AG09319 (cell line): ENCODE measurements at regions not wholly inside any gene's neighbourhood (a gene's known extent, or its start where the extent isn't known, plus 50 kb on each side); places are given as distances from the start of the nearest gene placed in this dataset.

Source experiments
- DNase-seq: peaks from one replicate; pipeline ENCODE4 v3.0.0-alpha.2; 2010; ENCODE audit warnings: low read depth; ENCODE audit errors: extremely low read depth
- TF ChIP-seq, protein P1 (sequence below): IDR thresholded peaks from 2 replicates; pipeline ENCODE4 v1.5.1; 2011; ENCODE audit warnings: low read depth, mild to moderate bottlenecking, inconsistent platforms, low read length, moderate library complexity

DNA sequence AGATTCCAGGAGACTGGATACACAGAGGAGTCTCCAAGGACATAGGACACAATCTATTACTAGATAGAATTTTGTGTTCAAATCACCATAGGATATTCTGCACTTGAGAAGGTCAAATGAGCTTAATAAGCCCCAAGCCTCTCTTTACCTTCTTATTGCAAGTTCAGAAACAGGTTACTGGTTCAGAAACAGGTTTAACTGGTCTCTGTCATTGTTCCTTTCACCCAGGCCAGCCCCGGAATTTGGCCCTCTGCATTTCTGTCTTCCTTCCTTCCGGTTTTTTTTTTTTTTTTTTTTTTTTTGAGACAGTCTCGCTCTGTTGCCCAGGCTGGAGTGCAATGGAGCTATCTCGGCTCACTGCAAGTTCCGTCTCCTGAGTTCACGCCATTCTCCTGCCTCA, 700.2 kb downstream of the EPHA4 start:
- DNase-seq = no peak
- TF ChIP-seq, protein P1, sequence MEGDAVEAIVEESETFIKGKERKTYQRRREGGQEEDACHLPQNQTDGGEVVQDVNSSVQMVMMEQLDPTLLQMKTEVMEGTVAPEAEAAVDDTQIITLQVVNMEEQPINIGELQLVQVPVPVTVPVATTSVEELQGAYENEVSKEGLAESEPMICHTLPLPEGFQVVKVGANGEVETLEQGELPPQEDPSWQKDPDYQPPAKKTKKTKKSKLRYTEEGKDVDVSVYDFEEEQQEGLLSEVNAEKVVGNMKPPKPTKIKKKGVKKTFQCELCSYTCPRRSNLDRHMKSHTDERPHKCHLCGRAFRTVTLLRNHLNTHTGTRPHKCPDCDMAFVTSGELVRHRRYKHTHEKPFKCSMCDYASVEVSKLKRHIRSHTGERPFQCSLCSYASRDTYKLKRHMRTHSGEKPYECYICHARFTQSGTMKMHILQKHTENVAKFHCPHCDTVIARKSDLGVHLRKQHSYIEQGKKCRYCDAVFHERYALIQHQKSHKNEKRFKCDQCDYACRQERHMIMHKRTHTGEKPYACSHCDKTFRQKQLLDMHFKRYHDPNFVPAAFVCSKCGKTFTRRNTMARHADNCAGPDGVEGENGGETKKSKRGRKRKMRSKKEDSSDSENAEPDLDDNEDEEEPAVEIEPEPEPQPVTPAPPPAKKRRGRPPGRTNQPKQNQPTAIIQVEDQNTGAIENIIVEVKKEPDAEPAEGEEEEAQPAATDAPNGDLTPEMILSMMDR = no peak

DNA sequence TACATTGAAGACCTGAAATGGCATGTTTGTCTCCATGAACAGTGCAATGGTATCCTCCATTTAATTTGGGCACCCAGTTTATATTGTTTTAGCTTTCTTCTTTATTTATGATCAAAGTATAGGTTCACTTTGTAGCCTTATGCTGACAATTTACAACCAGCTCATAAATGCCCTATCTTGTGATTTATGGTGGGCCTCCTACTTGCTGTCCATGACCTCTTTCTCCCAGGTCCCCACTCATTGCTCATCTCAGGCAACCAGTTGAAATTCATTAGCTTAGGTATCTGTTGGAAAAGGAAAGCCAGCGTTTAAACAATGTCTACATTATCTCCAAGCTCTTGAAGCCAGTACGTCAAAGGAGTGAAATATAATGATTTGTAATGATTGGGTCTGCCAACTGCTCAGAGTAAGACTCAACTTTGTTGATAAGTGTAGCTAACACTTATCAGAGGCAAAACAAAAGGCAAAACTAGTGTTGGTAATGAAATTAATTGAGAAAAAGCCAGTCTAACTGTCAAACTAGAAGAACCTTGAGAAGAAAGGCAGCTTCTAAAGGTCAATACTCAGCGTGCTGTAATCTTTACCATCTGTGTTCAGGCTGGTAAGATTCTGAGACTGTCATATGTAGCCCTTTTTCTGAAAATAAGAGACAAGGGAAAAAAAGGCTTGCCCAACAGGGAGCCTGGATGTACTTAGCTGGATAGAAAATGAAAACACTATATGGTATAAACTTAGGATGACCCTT, 695.9 kb downstream of the EPHA4 start:
- TF ChIP-seq, protein P1 = no peak
- no peak for DNase-seq

DNA sequence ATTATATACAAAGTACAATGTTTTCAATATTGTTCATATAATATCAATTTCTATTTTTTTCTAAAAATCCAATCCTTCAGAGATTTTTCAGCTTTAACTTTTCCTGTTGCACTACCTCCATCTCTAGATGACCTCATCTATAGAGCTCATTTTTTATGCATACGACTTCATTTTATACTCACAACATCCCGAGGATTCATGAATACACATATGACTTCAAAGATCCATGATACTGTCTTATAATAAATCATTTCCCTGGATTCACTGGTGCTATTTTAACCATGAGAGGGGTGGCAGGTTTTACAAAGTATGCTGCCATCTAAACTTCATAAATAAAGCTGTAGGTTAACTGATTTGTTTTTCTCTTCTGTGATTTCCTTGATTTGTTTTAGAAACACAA, 694.6 kb downstream of the EPHA4 start:
- TF ChIP-seq, protein P1 = no peak
- no peak for DNase-seq

DNA sequence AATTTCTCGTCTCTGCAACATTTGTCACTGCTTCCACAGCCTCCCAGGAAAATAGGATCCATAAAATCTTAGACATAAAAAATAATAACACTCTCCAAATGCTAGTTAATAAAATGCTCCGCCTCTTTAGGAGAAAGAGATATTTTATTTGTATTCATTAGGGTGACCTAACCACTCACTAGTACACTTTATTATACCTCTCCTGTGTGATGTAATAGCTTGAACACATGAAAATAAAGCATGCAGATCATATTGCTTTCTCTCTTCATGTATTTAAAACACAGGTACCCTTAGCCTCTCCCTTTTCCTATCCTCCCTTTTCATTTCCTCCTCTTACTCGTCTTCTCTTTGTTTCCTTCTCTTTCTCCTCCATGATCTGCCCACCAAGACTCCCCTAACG, 694.2 kb downstream of the EPHA4 start:
- no peak for DNase-seq
- TF ChIP-seq, protein P1 = no peak

DNA sequence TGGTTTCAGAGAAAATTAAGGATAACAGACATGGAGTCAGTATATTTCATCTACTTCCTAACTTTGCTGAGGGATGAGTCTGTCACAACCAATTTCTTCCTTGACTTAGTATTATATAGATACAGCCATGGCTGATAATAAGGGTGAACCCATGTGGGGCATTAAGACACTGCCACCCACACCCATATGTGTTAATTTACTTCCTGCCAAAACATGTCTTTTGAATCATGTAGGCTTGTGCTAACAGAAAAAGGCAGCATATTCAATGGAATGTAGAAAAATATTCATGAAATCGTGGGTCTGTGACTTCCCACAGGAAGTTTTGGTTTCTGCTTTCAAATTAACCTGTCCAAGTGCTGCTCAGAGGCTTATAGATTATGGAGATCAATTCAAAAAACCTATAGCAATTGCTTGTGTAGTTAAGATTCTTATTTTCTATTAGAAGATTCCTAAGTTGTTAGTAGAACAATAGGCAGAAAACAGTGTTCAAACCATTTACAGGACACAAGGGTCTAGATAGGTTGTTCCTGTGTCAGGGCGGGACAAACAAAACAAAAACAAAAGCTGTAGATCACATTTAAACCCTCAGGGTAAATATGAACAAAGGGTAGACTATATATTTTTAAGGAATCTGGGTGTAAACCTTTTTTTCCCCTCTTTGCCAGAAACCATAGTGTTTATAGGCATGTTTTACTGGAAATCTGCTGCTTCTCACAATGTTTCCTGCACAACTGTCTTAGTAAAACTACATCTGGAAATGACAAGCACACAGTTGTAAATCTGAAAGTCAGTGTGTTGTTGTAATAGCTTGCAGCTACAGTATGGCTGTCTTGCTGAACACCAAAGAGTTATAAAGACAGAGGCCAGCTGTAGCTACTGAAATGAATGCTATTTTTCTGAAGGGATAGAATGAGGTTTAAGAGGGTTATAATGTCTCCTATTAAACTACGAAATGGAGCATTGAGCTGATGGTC, 691.2 kb downstream of the EPHA4 start:
- DNase-seq = no peak
- TF ChIP-seq, protein P1 = no peak

DNA sequence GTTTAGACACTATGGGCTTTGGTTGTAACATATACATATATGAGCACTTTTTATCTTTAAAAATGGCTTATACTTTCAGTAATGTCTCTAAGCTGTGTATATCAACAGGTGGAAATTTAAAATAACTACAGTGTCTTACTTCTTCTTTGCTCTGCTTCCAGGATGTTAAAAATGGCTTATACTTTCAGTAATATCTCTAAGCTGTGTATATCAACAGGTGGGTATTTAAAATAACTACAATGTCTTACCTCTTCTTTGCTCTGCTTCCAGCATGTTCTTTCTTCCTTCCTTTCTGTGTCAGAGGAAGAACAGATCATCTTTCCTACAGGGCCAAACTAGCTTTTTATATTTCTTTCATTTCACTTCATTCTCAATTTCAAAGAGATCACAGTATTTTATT, 689.6 kb downstream of the EPHA4 start:
- DNase-seq = no peak
- TF ChIP-seq, protein P1 = no peak

DNA sequence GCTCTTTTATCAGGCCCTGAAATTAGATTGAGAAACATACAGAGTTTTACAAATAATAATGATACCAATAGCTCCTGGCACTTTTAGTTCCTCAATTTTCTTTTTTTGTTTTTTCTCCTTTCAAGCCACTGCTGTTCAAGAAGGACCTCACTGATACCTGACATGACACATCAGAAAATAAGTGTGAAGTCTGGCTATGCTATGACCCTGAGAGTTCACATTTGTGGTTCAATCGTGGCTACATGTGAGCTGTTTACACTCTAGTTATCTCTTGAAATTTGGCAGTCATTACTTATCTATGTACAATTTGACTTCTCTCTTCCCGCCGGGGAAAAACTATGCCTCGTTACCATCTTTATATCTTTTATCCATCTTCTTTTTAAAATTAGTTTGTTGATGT, 686.5 kb downstream of the EPHA4 start:
- TF ChIP-seq, protein P1 = no peak
- no peak for DNase-seq
